ENCODE measurements at regions not wholly inside any gene's neighbourhood (a gene's known extent, or its start where the extent isn't known, plus 50 kb on each side); places are given as distances from the start of the nearest gene placed in this dataset.
"Not testable (repeated sequence)": the region's sequence is repeated elsewhere in the genome, so short reads cannot be mapped to it uniquely, and the experiment has no call there.

- Histone ChIP-seq H2AK5ac (ENCODE audit: low read depth, low read length) (no peak overlapping the region), H3K36me3 (replicated peaks in 1 of 2; ENCODE audit: control insufficient read depth in 2 of 2, insufficient read depth in 2 of 2, low read length in 2 of 2) (no peaks in the 10 kb centered on the region), H3K4me2 (ENCODE audit: insufficient read depth, low read length, poor library complexity, severe bottlenecking) (no peak overlapping the region), H2BK5ac (ENCODE audit: low read length) (no peak overlapping the region), H2BK120ac (ENCODE audit: low read depth, low read length) (no peak overlapping the region), H2AFZ (ENCODE audit: low read length) (no peak overlapping the region), H3K9ac (ENCODE audit: low read depth, low read length, poor library complexity) (no peak overlapping the region), H3K18ac (ENCODE audit: low read length) (no peak overlapping the region), H4K8ac (ENCODE audit: low read depth, low read length) (no peak overlapping the region), H3K9me3 (replicated peaks in 1 of 2; ENCODE audit: control insufficient read depth in 2 of 2, insufficient read depth in 1 of 2, low read depth in 1 of 2, low read length in 2 of 2) (peaks cover 0 to 6% of the 10 kb centered on the region in 2 donors), H2BK12ac (ENCODE audit: low read length) (no peak overlapping the region), H3K4me3 (ENCODE audit: low read length in 2 of 2) (no peak overlapping the region), H3K27ac (replicated peaks; ENCODE audit: low read length) (no peak overlapping the region), H3K23ac (ENCODE audit: low read depth, low read length, poor library complexity) (no peak overlapping the region), H3K27me3 (ENCODE audit: control insufficient read depth in 3 of 3, insufficient read depth in 3 of 3, low read depth in 1 of 3, low read length in 3 of 3) (no peaks in the 10 kb centered on the region), H3K4me1 (ENCODE audit: control insufficient read depth in 2 of 2, insufficient read depth in 1 of 2, low read depth in 1 of 2, low read length in 2 of 2) (no peaks in the 10 kb centered on the region), H3K4ac (ENCODE audit: low read length) (no peak overlapping the region), H2BK15ac (ENCODE audit: low read length) (no peak overlapping the region), H4K91ac (ENCODE audit: low read depth, low read length, poor library complexity) (no peak overlapping the region), H3K14ac (ENCODE audit: low read length) (no peak overlapping the region), H3K79me1 (ENCODE audit: low read depth, low read length) (no peaks in the 10 kb centered on the region)
- no peak for DNase-seq (ENCODE audit: low spot score)
- WGBS, 2 donors (ENCODE audit: extremely low coverage in 2 of 2, insufficient read length in 2 of 2, insufficient replicate concordance in 1 of 2), result no CpG with 5 or more reads among the region's 1 CpG
Measured at GRCh38 chr7:138388673-138389491, 71.2 kb upstream of the TRIM24 start.

- Histone ChIP-seq H2BK12ac (ENCODE audit: low read length) (no peak overlapping the region), H2BK5ac (ENCODE audit: low read length) (no peak overlapping the region), H3K14ac (ENCODE audit: low read length) (no peak overlapping the region), H3K27ac (replicated peaks; ENCODE audit: low read length) (no peak overlapping the region), H2AFZ (ENCODE audit: low read length) (no peak overlapping the region), H2AK5ac (ENCODE audit: low read depth, low read length) (no peak overlapping the region), H3K4ac (ENCODE audit: low read length) (no peak overlapping the region), H3K4me3 (ENCODE audit: low read length in 2 of 2) (no peak overlapping the region), H3K4me2 (ENCODE audit: insufficient read depth, low read length, poor library complexity, severe bottlenecking) (no peak overlapping the region), H3K9ac (ENCODE audit: low read depth, low read length, poor library complexity) (no peak overlapping the region), H3K4me1 (ENCODE audit: control insufficient read depth in 2 of 2, insufficient read depth in 1 of 2, low read depth in 1 of 2, low read length in 2 of 2) (peaks cover 5 to 8% of the 10 kb centered on the region in 2 donors), H2BK120ac (ENCODE audit: low read depth, low read length) (no peak overlapping the region), H4K8ac (ENCODE audit: low read depth, low read length) (no peak overlapping the region), H3K27me3 (ENCODE audit: control insufficient read depth in 3 of 3, insufficient read depth in 3 of 3, low read depth in 1 of 3, low read length in 3 of 3) (no peaks in the 10 kb centered on the region), H3K18ac (ENCODE audit: low read length) (no peak overlapping the region), H4K91ac (ENCODE audit: low read depth, low read length, poor library complexity) (no peak overlapping the region), H3K23ac (ENCODE audit: low read depth, low read length, poor library complexity) (no peak overlapping the region), H3K36me3 (replicated peaks in 1 of 2; ENCODE audit: control insufficient read depth in 2 of 2, insufficient read depth in 2 of 2, low read length in 2 of 2) (no peaks in the 10 kb centered on the region), H3K79me1 (ENCODE audit: low read depth, low read length) (no peaks in the 10 kb centered on the region), H2BK15ac (ENCODE audit: low read length) (no peak overlapping the region), H3K9me3 (replicated peaks in 1 of 2; ENCODE audit: control insufficient read depth in 2 of 2, insufficient read depth in 1 of 2, low read depth in 1 of 2, low read length in 2 of 2) (peaks cover 0 to 5% of the 10 kb centered on the region in 2 donors)
- no CpG with 5 or more reads among the region's 3 CpGs for WGBS, 2 donors (ENCODE audit: extremely low coverage in 2 of 2, insufficient read length in 2 of 2, insufficient replicate concordance in 1 of 2)
- no peak for DNase-seq (ENCODE audit: low spot score)
Measured at GRCh38 chr7:138395763-138396162, 64.3 kb upstream of the TRIM24 start.

- Histone ChIP-seq H3K4me2 (ENCODE audit: insufficient read depth, low read length, poor library complexity, severe bottlenecking) (no peak overlapping the region), H2AK5ac (ENCODE audit: low read depth, low read length) (no peak overlapping the region), H3K9me3 (replicated peaks in 1 of 2; ENCODE audit: control insufficient read depth in 2 of 2, insufficient read depth in 1 of 2, low read depth in 1 of 2, low read length in 2 of 2) (peaks cover 0 to 5% of the 10 kb centered on the region in 2 donors), H3K27ac (replicated peaks; ENCODE audit: low read length) (no peak overlapping the region), H2AFZ (ENCODE audit: low read length) (no peak overlapping the region), H3K14ac (ENCODE audit: low read length) (no peak overlapping the region), H3K23ac (ENCODE audit: low read depth, low read length, poor library complexity) (no peak overlapping the region), H3K9ac (ENCODE audit: low read depth, low read length, poor library complexity) (no peak overlapping the region), H2BK15ac (ENCODE audit: low read length) (no peak overlapping the region), H2BK120ac (ENCODE audit: low read depth, low read length) (no peak overlapping the region), H4K8ac (ENCODE audit: low read depth, low read length) (no peak overlapping the region), H3K27me3 (ENCODE audit: control insufficient read depth in 3 of 3, insufficient read depth in 3 of 3, low read depth in 1 of 3, low read length in 3 of 3) (no peaks in the 10 kb centered on the region), H2BK5ac (ENCODE audit: low read length) (no peak overlapping the region), H2BK12ac (ENCODE audit: low read length) (no peak overlapping the region), H4K91ac (ENCODE audit: low read depth, low read length, poor library complexity) (no peak overlapping the region), H3K79me1 (ENCODE audit: low read depth, low read length) (no peaks in the 10 kb centered on the region), H3K4ac (ENCODE audit: low read length) (no peak overlapping the region), H3K4me3 (ENCODE audit: low read length in 2 of 2) (no peak overlapping the region), H3K18ac (ENCODE audit: low read length) (no peak overlapping the region), H3K4me1 (ENCODE audit: control insufficient read depth in 2 of 2, insufficient read depth in 1 of 2, low read depth in 1 of 2, low read length in 2 of 2) (peaks cover 5 to 8% of the 10 kb centered on the region in 2 donors), H3K36me3 (replicated peaks in 1 of 2; ENCODE audit: control insufficient read depth in 2 of 2, insufficient read depth in 2 of 2, low read length in 2 of 2) (no peaks in the 10 kb centered on the region)
- WGBS, 2 donors (ENCODE audit: extremely low coverage in 2 of 2, insufficient read length in 2 of 2, insufficient replicate concordance in 1 of 2), result no CpG with 5 or more reads among the region's 3 CpGs
- DNase-seq (ENCODE audit: low spot score), result peak; percentile 45
Measured at GRCh38 chr7:138396251-138397070, 63.6 kb upstream of the TRIM24 start.

- H3K18ac ChIP-seq (ENCODE audit: low read length); H3K4ac ChIP-seq (ENCODE audit: low read length); H3K4me1 ChIP-seq (ENCODE audit: control insufficient read depth in 2 of 2, insufficient read depth in 1 of 2, low read depth in 1 of 2, low read length in 2 of 2); H3K27me3 ChIP-seq (ENCODE audit: control insufficient read depth in 3 of 3, insufficient read depth in 3 of 3, low read depth in 1 of 3, low read length in 3 of 3); H2BK5ac ChIP-seq (ENCODE audit: low read length); H3K23ac ChIP-seq (ENCODE audit: low read depth, low read length, poor library complexity); H3K9ac ChIP-seq (ENCODE audit: low read depth, low read length, poor library complexity); H3K4me3 ChIP-seq (ENCODE audit: low read length in 2 of 2); H3K79me1 ChIP-seq (ENCODE audit: low read depth, low read length); H2AK5ac ChIP-seq (ENCODE audit: low read depth, low read length); H2AFZ ChIP-seq (ENCODE audit: low read length); H2BK12ac ChIP-seq (ENCODE audit: low read length); H2BK15ac ChIP-seq (ENCODE audit: low read length); H3K14ac ChIP-seq (ENCODE audit: low read length); H4K91ac ChIP-seq (ENCODE audit: low read depth, low read length, poor library complexity); H4K8ac ChIP-seq (ENCODE audit: low read depth, low read length); DNase-seq (ENCODE audit: low spot score); H2BK120ac ChIP-seq (ENCODE audit: low read depth, low read length); H3K27ac ChIP-seq (replicated peaks; ENCODE audit: low read length); H3K36me3 ChIP-seq (replicated peaks in 1 of 2; ENCODE audit: control insufficient read depth in 2 of 2, insufficient read depth in 2 of 2, low read length in 2 of 2); H3K4me2 ChIP-seq (ENCODE audit: insufficient read depth, low read length, poor library complexity, severe bottlenecking); H3K9me3 ChIP-seq (replicated peaks in 1 of 2; ENCODE audit: control insufficient read depth in 2 of 2, insufficient read depth in 1 of 2, low read depth in 1 of 2, low read length in 2 of 2): not testable (repeated sequence)
- WGBS, 2 donors (ENCODE audit: extremely low coverage in 2 of 2, insufficient read length in 2 of 2, insufficient replicate concordance in 1 of 2), result no CpG with 5 or more reads among the region's 3 CpGs
Measured at GRCh38 chr7:138397071-138397433, 63.0 kb upstream of the TRIM24 start.

All from neuronal stem cell (in vitro differentiated cells).